Muscle layer of colon (tissue), 2 donors: ENCODE measurements at regions not wholly inside any gene's neighbourhood (a gene's known extent, or its start where the extent isn't known, plus 50 kb on each side); places are given as distances from the start of the nearest gene placed in this dataset.

ENCODE experiments used
- H3K27ac ChIP-seq: one replicate; pipeline ENCODE4 v1.7.0; 2013; ENCODE audit warnings: low read depth, mild to moderate bottlenecking, low read length, moderate library complexity
- H3K27me3 ChIP-seq, 2 donors: one replicate each; pipeline ENCODE4 v1.7.0; 2013; ENCODE audit warnings: low read length in 2 of 2, mild to moderate bottlenecking in 2 of 2; ENCODE audit not compliant: insufficient read depth in 2 of 2, control insufficient read depth in 1 of 2
- H3K36me3 ChIP-seq: one replicate; pipeline ENCODE4 v1.7.0; 2013; ENCODE audit warnings: mild to moderate bottlenecking, low read length; ENCODE audit not compliant: insufficient read depth
- H3K4me1 ChIP-seq: one replicate; pipeline ENCODE4 v1.7.0; 2013; ENCODE audit warnings: mild to moderate bottlenecking, low read length; ENCODE audit not compliant: insufficient read depth
- H3K4me3 ChIP-seq, 2 donors: one replicate each; pipeline ENCODE4 v1.7.0; 2013; ENCODE audit warnings: low read length in 2 of 2, low read depth in 1 of 2, mild to moderate bottlenecking in 1 of 2, moderate library complexity in 1 of 2
- H3K9ac ChIP-seq: one replicate; pipeline ENCODE4 v1.7.0; 2013; ENCODE audit warnings: low read length
- H3K9me3 ChIP-seq: one replicate; pipeline ENCODE4 v1.7.0; 2013; ENCODE audit warnings: mild to moderate bottlenecking, low read length
- donor health status: abdominal sarcoma.
- donor health status: Adenocarcinoma of cecum.

DNA sequence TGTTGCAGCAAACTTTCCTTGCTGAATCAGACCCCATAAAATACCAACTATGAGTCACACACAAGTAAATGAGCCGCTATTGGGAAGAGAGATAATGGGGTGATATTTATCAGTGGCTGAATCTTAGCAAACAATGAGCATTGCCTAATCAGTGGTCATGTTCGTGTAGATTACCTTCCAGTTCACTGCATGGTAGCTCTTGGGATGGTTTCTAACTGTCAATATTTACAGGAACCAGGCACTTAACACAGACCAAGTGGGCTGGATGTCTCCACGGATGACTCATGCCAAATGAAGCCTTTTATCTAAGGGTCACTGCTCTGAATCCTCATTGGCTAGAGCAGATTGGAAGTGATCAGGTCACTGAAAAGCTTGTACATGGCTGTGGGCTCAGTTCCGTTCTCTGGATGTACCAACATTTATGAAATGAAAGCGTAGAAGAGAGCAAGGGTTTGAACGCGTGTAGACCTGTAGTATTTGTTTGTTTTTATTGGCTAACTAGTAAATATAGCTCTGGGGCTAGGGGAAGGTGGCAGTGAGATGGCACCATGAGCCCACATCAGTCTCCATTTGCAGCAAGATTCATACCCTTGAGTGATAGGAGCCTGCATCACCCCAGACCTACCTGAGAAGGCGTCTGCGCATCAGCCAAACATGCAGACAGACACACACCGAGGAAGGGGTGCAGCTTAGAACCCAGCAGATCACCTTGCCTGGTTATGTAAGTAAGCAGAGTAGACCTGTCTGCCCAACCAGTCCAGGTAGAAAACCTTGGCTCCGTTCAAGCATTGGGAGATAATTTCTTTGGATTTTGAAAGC is 153.3 kb downstream of the TOMM20 start:
- H3K27me3 ChIP-seq = no peaks in the 10 kb centered on the region
- no peak overlapping the region for H3K9ac ChIP-seq
- no peaks in the 10 kb centered on the region for H3K36me3 ChIP-seq
- H3K27ac ChIP-seq = no peak overlapping the region
- H3K9me3 ChIP-seq = no peaks in the 10 kb centered on the region
- peaks cover 65% of the 10 kb centered on the region for H3K4me1 ChIP-seq
- H3K4me3 ChIP-seq = no peak overlapping the region

DNA sequence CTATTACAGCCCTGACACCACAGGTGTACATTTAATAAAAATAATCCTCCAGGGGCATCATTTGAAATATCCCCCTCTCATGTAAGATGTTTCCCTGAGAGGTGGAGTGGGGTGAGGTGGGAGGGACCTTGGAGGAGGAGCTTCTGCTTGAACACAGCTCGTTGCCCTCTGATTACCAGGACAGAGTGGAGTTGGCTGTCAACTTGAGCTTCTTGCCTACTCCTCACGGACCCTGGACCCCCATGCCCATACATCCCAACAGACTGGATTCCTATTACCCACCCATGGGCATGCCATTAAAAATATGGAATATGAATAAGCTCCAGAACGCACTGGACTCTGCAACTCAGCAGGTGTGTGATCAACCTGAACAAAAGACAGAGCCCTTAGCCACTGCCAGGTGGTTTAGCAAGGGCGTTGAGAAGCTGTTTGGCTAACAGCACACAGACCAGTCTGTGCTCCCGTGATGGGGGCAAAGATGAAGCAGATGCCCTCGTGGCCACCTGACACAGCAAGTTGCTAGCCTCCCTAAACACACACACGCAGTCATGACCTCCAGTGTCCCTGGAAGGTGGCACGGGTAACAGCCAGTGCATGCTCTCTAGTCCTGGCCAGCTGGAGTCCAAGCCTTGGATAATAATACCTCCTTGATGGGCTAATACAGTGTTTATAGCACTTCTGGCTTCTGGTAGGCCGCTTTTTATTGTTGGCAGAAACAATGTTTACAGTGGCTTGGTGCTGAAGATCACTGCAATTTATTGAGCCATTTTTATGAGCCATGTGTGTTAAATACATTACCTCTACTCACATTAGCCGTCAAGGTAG is 155.0 kb downstream of the TOMM20 start:
- Histone ChIP-seq H3K27me3 (no peaks in the 10 kb centered on the region), H3K9me3 (no peaks in the 10 kb centered on the region), H3K4me3 (no peak overlapping the region), H3K27ac (no peak overlapping the region), H3K36me3 (no peaks in the 10 kb centered on the region), H3K4me1 (peaks cover 62% of the 10 kb centered on the region), H3K9ac (no peak overlapping the region)

- H3K36me3 ChIP-seq = no peaks in the 10 kb centered on the region
- no peaks in the 10 kb centered on the region for H3K27me3 ChIP-seq
- H3K27ac ChIP-seq = no peak overlapping the region
- H3K9ac ChIP-seq = no peak overlapping the region
- H3K4me3 ChIP-seq = no peak overlapping the region
- peaks cover 58% of the 10 kb centered on the region for H3K4me1 ChIP-seq
- no peaks in the 10 kb centered on the region for H3K9me3 ChIP-seq
Observed at GRCh38 chr1:234972411-234973191, 156.0 kb downstream of the TOMM20 start.

DNA sequence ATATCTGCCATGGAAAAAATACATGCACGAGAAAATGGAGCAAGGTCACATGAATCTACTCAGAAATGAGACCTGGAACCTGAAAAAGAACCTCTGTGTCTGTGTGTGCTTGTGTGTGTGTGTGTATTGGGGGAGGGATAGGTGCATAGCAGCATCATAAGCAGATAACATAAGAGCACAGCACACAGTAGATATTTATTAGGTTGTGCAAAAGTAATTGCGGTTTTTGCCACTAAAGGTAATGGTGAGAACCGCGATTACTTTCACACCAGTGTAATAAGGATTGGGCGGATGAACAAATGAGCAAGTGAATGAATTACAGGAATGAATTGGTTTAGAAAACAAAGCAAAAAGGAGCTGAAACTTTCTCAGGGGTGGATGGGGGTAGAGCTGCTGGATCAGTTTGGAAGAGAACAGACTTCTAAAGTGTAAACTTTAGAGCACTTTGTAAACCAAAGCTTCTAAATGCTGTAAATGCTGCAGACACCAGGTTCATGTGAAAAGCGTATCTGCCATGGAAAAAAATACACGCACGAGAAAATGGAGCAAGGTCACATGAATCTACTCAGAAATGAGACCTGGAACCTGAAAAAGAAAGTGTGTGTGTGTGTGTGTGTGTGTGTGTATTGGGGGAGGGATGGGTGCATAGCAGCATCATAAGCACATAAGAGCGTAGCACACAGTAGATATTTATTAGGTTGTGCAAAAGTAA is 156.9 kb downstream of the TOMM20 start:
- Histone ChIP-seq H3K27me3 (no peaks in the 10 kb centered on the region), H3K36me3 (no peaks in the 10 kb centered on the region), H3K9me3 (no peaks in the 10 kb centered on the region), H3K4me1 (peaks cover 58% of the 10 kb centered on the region), H3K4me3 (no peak overlapping the region), H3K9ac (no peak overlapping the region), H3K27ac (peak overlapping the region; percentile 48)

DNA sequence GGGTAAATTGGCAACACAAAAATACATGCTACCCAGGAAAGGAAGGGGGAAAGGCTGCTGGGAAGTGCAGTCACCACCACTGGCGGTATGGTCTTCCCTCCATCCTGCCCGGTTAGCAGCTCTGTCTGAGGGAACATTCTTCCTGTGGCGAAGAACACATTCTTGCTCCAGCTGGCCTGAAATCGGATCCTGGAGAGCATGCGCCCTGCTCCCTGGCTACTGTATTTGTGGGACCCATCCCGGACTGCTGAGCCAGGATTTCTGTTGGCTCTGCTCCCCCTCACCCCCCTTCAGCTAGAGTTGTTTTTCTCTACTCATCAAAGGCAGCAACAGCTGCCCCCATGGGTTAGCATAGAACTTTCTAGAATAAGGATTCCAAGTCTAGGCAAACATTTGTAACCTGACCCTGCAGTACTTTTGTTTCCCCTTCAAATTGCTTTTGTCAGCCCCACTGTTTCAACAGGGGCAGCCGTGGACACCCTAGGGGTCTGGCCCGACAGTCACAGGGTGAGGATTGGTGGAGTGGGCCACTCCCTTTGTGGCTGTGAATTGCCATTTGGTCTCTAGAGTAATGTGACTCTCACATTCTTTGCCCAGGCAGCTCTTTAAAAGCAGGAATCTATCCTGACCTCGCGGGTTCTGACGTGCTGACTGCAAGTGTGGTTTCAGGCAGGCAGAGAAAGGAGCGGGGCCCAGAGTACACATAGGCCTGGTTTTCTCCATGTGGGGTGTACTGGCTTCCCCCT is 157.7 kb downstream of the TOMM20 start:
- peak overlapping the region in 1 of 2 donors; percentile 43 for H3K4me3 ChIP-seq
- peak overlapping the region; percentile 85 for H3K27ac ChIP-seq
- H3K9me3 ChIP-seq = no peaks in the 10 kb centered on the region
- H3K36me3 ChIP-seq = no peaks in the 10 kb centered on the region
- no peaks in the 10 kb centered on the region for H3K27me3 ChIP-seq
- H3K9ac ChIP-seq = no peak overlapping the region
- peaks cover 58% of the 10 kb centered on the region for H3K4me1 ChIP-seq

GRCh38 chr1:234970401-234970730 is 158.3 kb downstream of the TOMM20 start:
- Histone ChIP-seq H3K4me1 (peaks cover 59% of the 10 kb centered on the region), H3K27me3 (no peaks in the 10 kb centered on the region), H3K4me3 (peak overlapping the region in 1 of 2 donors; percentile 43), H3K27ac (peak overlapping the region; percentile 85), H3K9ac (no peak overlapping the region), H3K36me3 (no peaks in the 10 kb centered on the region), H3K9me3 (no peaks in the 10 kb centered on the region)

DNA sequence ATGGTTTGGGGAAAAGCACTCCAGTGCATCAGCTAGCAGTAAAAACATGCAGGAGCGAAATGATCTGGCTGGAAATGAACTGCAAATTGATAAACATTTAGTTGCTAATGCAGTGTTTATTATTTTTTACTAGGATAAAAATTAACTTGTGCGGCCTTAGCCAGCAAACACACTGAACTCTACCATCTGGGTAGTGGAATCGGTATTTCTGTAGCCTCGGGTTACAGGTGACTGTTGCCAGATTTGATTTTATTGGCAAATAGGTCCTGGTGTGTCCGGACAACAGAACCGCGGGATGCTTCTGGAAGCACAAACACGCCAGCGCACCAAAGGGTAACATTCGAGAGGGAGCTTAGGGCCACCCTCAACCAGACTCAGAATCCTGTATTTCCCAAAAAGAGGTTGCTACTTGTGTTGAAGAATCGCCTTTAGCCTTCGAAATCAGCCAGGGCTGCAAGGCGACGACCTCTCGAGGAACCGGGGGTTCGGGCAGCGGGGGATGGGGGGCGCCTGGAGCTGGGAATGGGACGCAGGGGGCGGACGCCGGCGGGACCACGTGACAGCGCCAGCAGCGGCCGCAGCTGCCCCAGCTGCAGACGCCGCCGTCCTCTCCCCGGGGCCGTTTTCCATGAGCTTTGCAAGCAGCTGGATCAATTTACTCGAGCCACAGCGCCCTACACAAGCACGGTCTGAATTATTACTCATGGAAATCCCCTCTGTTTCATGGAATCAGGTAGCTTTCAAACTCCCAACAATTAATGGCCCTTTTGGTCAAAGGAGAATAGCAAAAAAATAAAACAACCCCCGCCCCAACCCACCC is 158.8 kb downstream of the TOMM20 start:
- Histone ChIP-seq H3K9me3 (no peaks in the 10 kb centered on the region), H3K4me1 (peaks cover 62% of the 10 kb centered on the region), H3K4me3 (peak overlapping the region; percentile 8 to 43), H3K27ac (peak overlapping the region; percentile 87), H3K36me3 (no peaks in the 10 kb centered on the region), H3K27me3 (no peaks in the 10 kb centered on the region), H3K9ac (peak overlapping the region; percentile 8)

GRCh38 chr1:234969011-234969441 is 159.6 kb downstream of the TOMM20 start:
- H3K4me1 ChIP-seq = peaks cover 62% of the 10 kb centered on the region
- H3K27me3 ChIP-seq = no peaks in the 10 kb centered on the region
- peak overlapping the region; percentile 87 for H3K27ac ChIP-seq
- no peak overlapping the region for H3K4me3 ChIP-seq
- H3K36me3 ChIP-seq = no peaks in the 10 kb centered on the region
- no peak overlapping the region for H3K9ac ChIP-seq
- H3K9me3 ChIP-seq = no peaks in the 10 kb centered on the region

DNA sequence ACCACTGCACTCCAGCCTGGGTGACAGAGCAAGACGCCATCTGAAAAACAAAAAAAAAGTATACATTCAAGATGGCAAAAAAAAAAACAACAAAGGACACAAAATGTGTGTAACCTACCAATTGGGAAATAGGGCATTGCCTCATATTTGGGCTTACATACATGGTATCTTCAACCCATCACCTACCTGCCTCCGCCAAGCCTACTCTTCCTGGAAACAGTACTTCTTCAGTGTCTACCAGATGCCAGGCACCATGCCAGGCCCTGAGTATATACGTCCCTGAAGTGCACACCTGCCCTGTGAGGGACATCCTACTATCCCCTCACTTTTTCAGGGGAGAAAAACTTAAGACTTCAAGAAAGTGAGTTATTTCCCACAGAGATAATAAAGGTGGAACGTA is 160.2 kb downstream of the TOMM20 start:
- no peaks in the 10 kb centered on the region for H3K9me3 ChIP-seq
- no peak overlapping the region for H3K27ac ChIP-seq
- H3K9ac ChIP-seq = no peak overlapping the region
- no peaks in the 10 kb centered on the region for H3K27me3 ChIP-seq
- peaks cover 62% of the 10 kb centered on the region for H3K4me1 ChIP-seq
- H3K36me3 ChIP-seq = no peaks in the 10 kb centered on the region
- H3K4me3 ChIP-seq = no peak overlapping the region

- Histone ChIP-seq H3K4me3 (no peak overlapping the region), H3K4me1 (peaks cover 65% of the 10 kb centered on the region), H3K36me3 (no peaks in the 10 kb centered on the region), H3K27me3 (no peaks in the 10 kb centered on the region), H3K9ac (no peak overlapping the region), H3K9me3 (no peaks in the 10 kb centered on the region), H3K27ac (no peak overlapping the region)
Observed at GRCh38 chr1:234967121-234967520, 161.5 kb downstream of the TOMM20 start.
